Activated B cell treated with CpG ODN at 0.5 μM for 24 hours (primary cell): ENCODE measurements at regions not wholly inside any gene's neighbourhood (a gene's known extent, or its start where the extent isn't known, plus 50 kb on each side); places are given as distances from the start of the nearest gene placed in this dataset.
"Not testable (repeated sequence)": the region's sequence is repeated elsewhere in the genome, so short reads cannot be mapped to it uniquely, and the experiment has no call there.

Experiments used
- ATAC-seq: fragments of 200-7000 bp; cut with Tn5 transposase; one replicate; pipeline ENCODE4 v1.10.0; 2021; ENCODE audit warnings: low read depth, mild to moderate bottlenecking, moderate library complexity
- CTCF ChIA-PET: fragments of 350-600 bp; sonication (Branson Sonifier 250); formaldehyde crosslinking; loops from one replicate; lab custom pipeline; 2021; ENCODE audit warnings: antibody characterized with exemption; lab: Charles Lee
- POLR2A ChIA-PET: fragments of 350-600 bp; sonication (Branson Sonifier 250); formaldehyde crosslinking; loops from one replicate; lab custom pipeline; 2021; ENCODE audit warnings: antibody characterized with exemption; lab: Charles Lee
- DNase-seq: peaks from one replicate; pipeline ENCODE4 v3.0.0; 2022
- H3K27ac Mint-ChIP-seq: one replicate; pipeline ENCODE4 v1.8.0; 2020; ENCODE audit warnings: mixed read lengths
- H3K27me3 Mint-ChIP-seq: one replicate; pipeline ENCODE4 v1.8.0; 2021; ENCODE audit warnings: mixed read lengths
- H3K36me3 Mint-ChIP-seq: one replicate; pipeline ENCODE4 v1.8.0; 2021; ENCODE audit warnings: low read depth, mixed read lengths
- H3K4me1 Mint-ChIP-seq: one replicate; pipeline ENCODE4 v1.8.0; 2021; ENCODE audit warnings: mixed read lengths
- H3K4me3 Mint-ChIP-seq: one replicate; pipeline ENCODE4 v1.8.0; 2020; ENCODE audit warnings: mild to moderate bottlenecking, mixed read lengths
- H3K9me3 Mint-ChIP-seq: one replicate; pipeline ENCODE4 v1.8.0; 2020; ENCODE audit warnings: mixed read lengths
- intact Hi-C: fragments of 100-400 bp; cut with micrococcal nuclease; formaldehyde crosslinking; loops from one replicate; pipeline ENCODE4 v1.15.1; 2024
- TF ChIP-seq, protein P1 (sequence below): fragments of 200-600 bp; IDR thresholded peaks from one replicate; pipeline ENCODE4 v1.8.0; 2022; ENCODE audit warnings: antibody characterized with exemption, mild to moderate bottlenecking

GRCh38 chr5:30152431-30152830 lies 1041.1 kb upstream of the CDH6 start:
- POLR2A ChIA-PET, result no interaction called here
- no peaks in the 10 kb centered on the region for H3K4me1 Mint-ChIP-seq

DNA sequence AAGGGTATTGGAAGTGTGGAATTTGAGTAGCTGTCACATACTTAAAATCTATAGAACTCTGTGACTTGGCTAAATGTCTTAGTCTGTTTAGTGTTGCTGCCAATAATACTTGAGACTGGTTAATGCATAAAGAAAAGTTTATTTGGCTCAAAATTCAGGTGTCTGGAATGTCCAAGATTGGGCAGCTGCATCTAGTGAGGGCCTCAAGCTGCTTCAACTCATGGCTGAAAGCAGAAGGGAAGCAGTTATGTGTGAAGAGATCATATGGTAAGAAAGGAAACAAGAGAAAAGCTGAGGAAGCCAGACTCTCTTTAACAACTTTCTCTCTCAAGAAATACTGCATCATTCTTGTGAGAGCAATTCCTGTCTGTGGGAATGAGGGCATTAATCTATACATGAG lies 1043.3 kb upstream of the CDH6 start:
- TF ChIP-seq, protein P1, sequence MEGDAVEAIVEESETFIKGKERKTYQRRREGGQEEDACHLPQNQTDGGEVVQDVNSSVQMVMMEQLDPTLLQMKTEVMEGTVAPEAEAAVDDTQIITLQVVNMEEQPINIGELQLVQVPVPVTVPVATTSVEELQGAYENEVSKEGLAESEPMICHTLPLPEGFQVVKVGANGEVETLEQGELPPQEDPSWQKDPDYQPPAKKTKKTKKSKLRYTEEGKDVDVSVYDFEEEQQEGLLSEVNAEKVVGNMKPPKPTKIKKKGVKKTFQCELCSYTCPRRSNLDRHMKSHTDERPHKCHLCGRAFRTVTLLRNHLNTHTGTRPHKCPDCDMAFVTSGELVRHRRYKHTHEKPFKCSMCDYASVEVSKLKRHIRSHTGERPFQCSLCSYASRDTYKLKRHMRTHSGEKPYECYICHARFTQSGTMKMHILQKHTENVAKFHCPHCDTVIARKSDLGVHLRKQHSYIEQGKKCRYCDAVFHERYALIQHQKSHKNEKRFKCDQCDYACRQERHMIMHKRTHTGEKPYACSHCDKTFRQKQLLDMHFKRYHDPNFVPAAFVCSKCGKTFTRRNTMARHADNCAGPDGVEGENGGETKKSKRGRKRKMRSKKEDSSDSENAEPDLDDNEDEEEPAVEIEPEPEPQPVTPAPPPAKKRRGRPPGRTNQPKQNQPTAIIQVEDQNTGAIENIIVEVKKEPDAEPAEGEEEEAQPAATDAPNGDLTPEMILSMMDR, result no peak
- Mint-ChIP-seq H3K4me1 (no peaks in the 10 kb centered on the region), H3K36me3 (no peaks in the 10 kb centered on the region), H3K27me3 (no peaks in the 10 kb centered on the region), H3K27ac (no peak overlapping the region), H3K4me3 (no peak overlapping the region), H3K9me3 (peaks cover 14% of the 10 kb centered on the region)
- intact Hi-C loops, result no loop called here
- DNase-seq, result no peak
- ChIA-PET POLR2A (no interaction called here), CTCF (no interaction called here)
- no peak for ATAC-seq

More at GRCh38 chr5:30152431-30152830, 1041.1 kb upstream of the CDH6 start:
- ATAC-seq, result no peak
- peaks cover 17% of the 10 kb centered on the region for H3K9me3 Mint-ChIP-seq
- no peak for DNase-seq
- intact Hi-C loops, result no loop called here
- no peaks in the 10 kb centered on the region for H3K27me3 Mint-ChIP-seq
- CTCF ChIA-PET, result no interaction called here
- no peak overlapping the region for H3K4me3 Mint-ChIP-seq
- no peaks in the 10 kb centered on the region for H3K36me3 Mint-ChIP-seq
- TF ChIP-seq, protein P1, result no peak
- H3K27ac Mint-ChIP-seq, result no peak overlapping the region

GRCh38 chr5:30149526-30149925 lies 1044.0 kb upstream of the CDH6 start:
- TF ChIP-seq, protein P1, result no peak
- ChIA-PET CTCF (no interaction called here), POLR2A (no interaction called here)
- H3K9me3 Mint-ChIP-seq, result peaks cover 14% of the 10 kb centered on the region
- H3K27me3 Mint-ChIP-seq, result no peaks in the 10 kb centered on the region
- H3K27ac Mint-ChIP-seq, result no peak overlapping the region
- H3K36me3 Mint-ChIP-seq, result no peaks in the 10 kb centered on the region
- H3K4me1 Mint-ChIP-seq, result no peaks in the 10 kb centered on the region
- DNase-seq (no peak), ATAC-seq (no peak)
- intact Hi-C loops, result no loop called here
- no peak overlapping the region for H3K4me3 Mint-ChIP-seq

DNA sequence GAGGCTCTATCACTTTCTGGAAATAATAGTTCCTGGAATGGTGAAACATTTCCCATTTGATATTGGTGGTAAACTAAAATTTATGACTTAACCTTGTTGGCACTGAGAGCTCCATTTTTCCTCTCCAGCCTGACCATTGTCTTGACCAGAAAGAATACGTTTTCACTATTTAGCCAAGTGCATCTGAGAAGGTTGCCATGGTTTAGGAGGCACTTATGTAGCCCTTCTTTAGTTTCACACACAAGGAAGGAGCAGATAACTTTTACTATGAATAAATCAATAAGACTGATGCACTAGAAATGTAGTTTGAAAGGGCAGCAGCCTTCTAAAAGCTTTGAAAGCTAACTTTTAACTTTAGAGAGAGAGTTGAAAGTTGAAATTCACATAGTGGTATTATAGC lies 1045.5 kb upstream of the CDH6 start:
- Mint-ChIP-seq H3K4me1 (no peaks in the 10 kb centered on the region), H3K36me3 (no peaks in the 10 kb centered on the region), H3K4me3 (no peak overlapping the region), H3K9me3 (peaks cover 16% of the 10 kb centered on the region), H3K27me3 (no peaks in the 10 kb centered on the region), H3K27ac (no peak overlapping the region)
- POLR2A ChIA-PET, result no interaction called here
- TF ChIP-seq, protein P1, result no peak
- intact Hi-C loops, result no loop called here
- ATAC-seq, result no peak
- CTCF ChIA-PET, result no interaction called here
- no peak for DNase-seq

DNA sequence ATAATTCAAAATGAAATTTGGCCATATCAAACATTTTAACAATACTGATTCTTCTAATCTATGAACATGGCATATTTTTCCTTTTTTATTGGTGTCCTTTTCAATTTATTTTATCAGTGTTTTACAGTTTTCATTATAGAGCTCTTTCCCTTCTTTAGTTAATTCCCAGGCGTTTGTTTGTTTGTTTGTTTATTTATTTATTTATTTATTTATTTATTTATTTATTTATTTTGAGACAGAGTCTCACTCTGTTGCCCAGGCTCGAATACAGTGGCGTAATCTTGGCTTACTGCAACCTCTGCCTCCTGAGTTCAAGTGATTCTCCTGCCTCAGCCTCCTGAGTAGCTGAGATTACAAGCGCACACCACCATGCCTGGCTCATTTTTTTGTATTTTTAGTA lies 1049.4 kb upstream of the CDH6 start:
- H3K27ac Mint-ChIP-seq, intact Hi-C loops, ATAC-seq, H3K27me3 Mint-ChIP-seq, DNase-seq, POLR2A ChIA-PET, H3K36me3 Mint-ChIP-seq, H3K4me1 Mint-ChIP-seq, CTCF ChIA-PET, H3K4me3 Mint-ChIP-seq: not testable (repeated sequence)
- H3K9me3 Mint-ChIP-seq, result peaks cover 19% of the 10 kb centered on the region

GRCh38 chr5:30142432-30142831 lies 1051.1 kb upstream of the CDH6 start:
- Mint-ChIP-seq H3K4me1 (no peaks in the 10 kb centered on the region), H3K27ac (no peak overlapping the region), H3K4me3 (no peak overlapping the region), H3K27me3 (no peaks in the 10 kb centered on the region), H3K36me3 (no peaks in the 10 kb centered on the region), H3K9me3 (peaks cover 19% of the 10 kb centered on the region)
- TF ChIP-seq, protein P1, result no peak
- ATAC-seq (no peak), DNase-seq (no peak)
- POLR2A ChIA-PET, result no interaction called here
- intact Hi-C loops, result no loop called here
- CTCF ChIA-PET, result no interaction called here
